ENCODE measurements at regions not wholly inside any gene's neighbourhood (a gene's known extent, or its start where the extent isn't known, plus 50 kb on each side); places are given as distances from the start of the nearest gene placed in this dataset.
"Not testable (repeated sequence)": the region's sequence is repeated elsewhere in the genome, so short reads cannot be mapped to it uniquely, and the experiment has no call there.

GRCh38 chr10:36030516-36030915 is 388.4 kb upstream of the FZD8 start:
- DNase-seq (ENCODE audit: low read depth, low spot score): no peak
- no peak overlapping the region for H3K4me3 ChIP-seq (ENCODE audit: low read length)

- no peak for DNase-seq (ENCODE audit: low read depth, low spot score)
- H3K4me3 ChIP-seq (ENCODE audit: low read length): no peak overlapping the region
Observed at GRCh38 chr10:36026656-36027390, 384.7 kb upstream of the FZD8 start.

DNA sequence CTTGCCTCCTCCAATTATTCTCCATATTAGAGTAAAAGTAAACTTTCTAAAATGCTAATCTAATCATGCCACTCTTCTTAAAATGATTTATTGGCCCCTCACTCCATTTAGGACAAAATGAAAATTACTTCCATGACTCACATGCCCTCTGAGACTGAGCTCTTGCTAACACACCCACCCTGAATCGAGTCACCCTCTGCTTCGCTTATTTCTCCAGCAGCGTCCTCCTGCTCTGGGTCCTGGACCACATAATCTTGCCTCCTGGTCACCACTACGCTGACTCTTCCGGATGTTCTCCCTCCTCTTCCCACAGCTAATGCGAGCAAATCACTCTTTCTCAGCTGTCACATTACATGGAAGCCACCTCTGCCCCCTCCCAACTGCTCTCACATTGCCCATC is 384.0 kb upstream of the FZD8 start:
- DNase-seq (ENCODE audit: low read depth, low spot score): no peak
- H3K4me3 ChIP-seq (ENCODE audit: low read length): no peak overlapping the region

DNA sequence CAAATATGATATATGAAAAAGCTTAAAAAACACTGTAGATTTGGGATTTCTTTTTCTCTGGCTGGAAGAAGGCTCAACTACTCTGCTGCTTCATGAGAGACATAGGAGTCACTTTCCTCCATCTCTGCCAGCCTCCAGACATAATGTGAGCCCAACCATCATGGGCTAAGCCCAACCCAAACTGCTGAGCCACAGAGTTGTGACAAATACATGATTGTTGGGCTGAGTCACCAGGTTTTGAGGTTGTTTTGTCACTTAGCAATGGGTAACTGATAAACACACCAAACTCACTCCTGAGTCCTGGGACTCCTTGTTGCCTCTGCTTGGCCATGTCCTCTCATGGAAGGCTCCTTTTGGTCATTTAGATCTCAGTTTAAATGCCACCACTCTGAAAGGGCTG is 381.8 kb upstream of the FZD8 start:
- no peak overlapping the region for H3K4me3 ChIP-seq (ENCODE audit: low read length)
- peak; percentile 19 for DNase-seq (ENCODE audit: low read depth, low spot score)

GRCh38 chr10:36021096-36021495 is 379.0 kb upstream of the FZD8 start:
- no peak for DNase-seq (ENCODE audit: low read depth, low spot score)

DNA sequence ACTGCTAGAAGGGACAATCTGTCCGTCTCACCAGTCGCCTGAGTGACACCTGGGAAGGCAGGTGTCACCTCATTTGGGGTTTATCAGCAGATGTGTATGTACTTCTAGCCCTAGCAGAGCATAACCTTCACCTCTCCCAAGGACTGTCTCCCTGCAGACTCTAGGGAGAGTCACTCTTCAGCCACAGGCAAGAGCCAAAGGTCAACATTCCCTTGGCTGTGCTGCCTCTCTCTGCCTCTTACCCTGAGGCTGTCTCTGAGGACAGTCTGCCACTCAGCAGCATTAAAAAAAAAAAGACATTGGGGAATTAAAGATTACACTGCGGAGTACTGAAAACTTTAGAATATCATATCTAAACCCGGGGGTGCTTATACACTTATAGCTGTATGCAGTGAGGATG is 377.7 kb upstream of the FZD8 start:
- H3K4me3 ChIP-seq (ENCODE audit: low read length): no peak overlapping the region

More at GRCh38 chr10:36021096-36021495, 379.0 kb upstream of the FZD8 start:
- H3K4me3 ChIP-seq (ENCODE audit: low read length): no peak overlapping the region

DNA sequence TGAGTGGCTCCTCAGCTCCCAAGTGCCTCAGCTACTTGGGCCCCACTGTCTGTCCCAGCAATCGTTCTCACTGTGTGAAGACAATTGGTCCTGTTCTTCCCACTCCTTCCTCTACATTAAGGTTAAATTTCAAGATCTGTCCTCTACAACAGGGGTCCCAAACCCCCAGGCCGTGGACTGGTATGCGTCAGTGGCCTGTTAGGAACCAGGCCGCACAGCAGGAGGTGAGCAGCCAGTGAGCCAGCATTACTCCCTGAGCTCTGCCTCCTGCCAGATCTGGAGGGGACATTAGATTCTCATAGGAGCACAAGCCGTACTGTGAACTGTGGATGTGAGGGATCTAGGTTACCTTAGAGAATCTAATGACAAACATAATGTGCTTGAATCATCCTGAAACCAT is 376.9 kb upstream of the FZD8 start:
- H3K4me3 ChIP-seq (ENCODE audit: low read length): no peak overlapping the region

More for the DNA sequence above, 377.7 kb upstream of the FZD8 start:
- DNase-seq (ENCODE audit: low read depth, low spot score): no peak

DNA sequence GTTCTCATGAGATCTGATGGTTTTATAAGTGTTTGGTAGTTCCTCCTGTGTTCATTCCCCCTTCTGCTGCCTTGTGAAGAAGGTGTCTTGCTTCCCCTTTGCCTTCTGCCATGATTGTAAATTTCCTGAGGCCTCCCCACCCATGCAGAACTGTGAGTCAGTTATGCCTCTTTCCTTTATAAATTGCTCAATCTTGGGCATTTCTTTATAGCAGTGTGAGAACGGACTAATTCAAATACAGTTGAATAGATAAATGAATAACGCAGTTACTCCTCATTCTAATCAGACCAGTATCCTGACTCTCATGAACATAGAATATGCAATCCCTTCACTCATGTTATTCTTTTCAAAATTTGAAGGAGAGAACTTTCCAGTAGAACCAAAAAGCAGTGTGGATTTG is 375.0 kb upstream of the FZD8 start:
- DNase-seq (ENCODE audit: low read depth, low spot score): no peak
- H3K4me3 ChIP-seq (ENCODE audit: low read length): no peak overlapping the region

More for the DNA sequence above, 376.9 kb upstream of the FZD8 start:
- no peak for DNase-seq (ENCODE audit: low read depth, low spot score)

- no peak overlapping the region for H3K4me3 ChIP-seq (ENCODE audit: low read length)
- DNase-seq (ENCODE audit: low read depth, low spot score): no peak
Observed at GRCh38 chr10:36007369-36007768, 365.3 kb upstream of the FZD8 start.

- no peak for DNase-seq (ENCODE audit: low read depth, low spot score)
- no peak overlapping the region for H3K4me3 ChIP-seq (ENCODE audit: low read length)
Observed at GRCh38 chr10:36003688-36004087, 361.6 kb upstream of the FZD8 start.

DNA sequence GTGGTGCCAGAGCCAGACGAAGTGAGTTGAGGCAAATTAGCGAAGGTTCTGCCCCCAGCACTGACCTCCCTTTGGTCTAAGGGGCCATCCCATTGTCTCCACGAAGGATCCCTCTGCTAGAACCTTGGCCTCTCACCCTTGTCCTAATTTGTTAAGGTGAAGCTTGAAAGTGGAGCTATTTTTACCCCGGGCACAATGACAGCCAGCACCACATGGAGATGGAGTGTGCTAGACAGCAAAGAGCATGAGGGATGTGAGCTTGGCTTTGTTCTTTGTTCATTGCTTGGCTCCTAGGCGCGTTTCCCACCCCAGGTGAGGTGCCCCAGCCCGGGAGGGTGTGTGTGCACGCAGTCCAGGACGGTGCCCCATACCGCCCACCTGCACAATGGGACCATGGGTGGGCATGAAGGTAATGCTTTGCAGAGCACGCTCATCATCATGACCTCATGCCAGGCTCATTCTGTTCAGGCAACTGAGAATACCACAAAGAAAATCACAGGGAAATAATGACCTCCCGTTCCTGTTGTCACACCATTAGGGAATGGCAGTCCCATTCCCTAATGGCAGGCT is 361.0 kb upstream of the FZD8 start:
- H3K4me3 ChIP-seq (ENCODE audit: low read length): no peak overlapping the region
- no peak for DNase-seq (ENCODE audit: low read depth, low spot score)

- H3K4me3 ChIP-seq (ENCODE audit: low read length): no peak overlapping the region
Observed at GRCh38 chr10:36002445-36002844, 360.3 kb upstream of the FZD8 start.

GRCh38 chr10:36000754-36001153 is 358.7 kb upstream of the FZD8 start:
- DNase-seq (ENCODE audit: low read depth, low spot score); H3K4me3 ChIP-seq (ENCODE audit: low read length): not testable (repeated sequence)

More at GRCh38 chr10:36002445-36002844, 360.3 kb upstream of the FZD8 start:
- no peak for DNase-seq (ENCODE audit: low read depth, low spot score)

- no peak overlapping the region for H3K4me3 ChIP-seq (ENCODE audit: low read length)
- DNase-seq (ENCODE audit: low read depth, low spot score): no peak
Observed at GRCh38 chr10:35998026-35998425, 355.9 kb upstream of the FZD8 start.

- DNase-seq (ENCODE audit: low read depth, low spot score): no peak
- no peak overlapping the region for H3K4me3 ChIP-seq (ENCODE audit: low read length)
Observed at GRCh38 chr10:35995485-35995884, 353.4 kb upstream of the FZD8 start.

- DNase-seq (ENCODE audit: low read depth, low spot score): no peak
- H3K4me3 ChIP-seq (ENCODE audit: low read length): no peak overlapping the region
Observed at GRCh38 chr10:35993591-35994515, 351.8 kb upstream of the FZD8 start.

DNA sequence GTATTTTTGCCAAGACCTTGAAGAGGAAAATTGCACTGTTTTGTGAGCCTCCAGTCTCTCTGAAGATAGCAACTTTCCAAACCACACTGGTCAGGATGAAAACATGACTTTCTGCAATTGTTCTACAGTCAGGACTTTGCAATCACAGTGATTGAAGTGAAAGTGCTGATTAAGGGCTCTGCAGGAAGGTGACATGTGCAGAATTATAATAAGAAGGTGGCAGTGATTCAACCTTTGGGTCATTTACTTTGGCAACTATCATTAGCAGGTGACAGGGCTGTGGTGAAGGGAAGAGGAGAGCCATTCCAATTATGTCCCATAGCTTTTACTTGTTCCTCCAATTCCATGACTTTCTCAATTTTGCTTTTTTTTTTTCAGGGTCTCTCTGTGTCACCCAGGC is 350.0 kb upstream of the FZD8 start:
- DNase-seq (ENCODE audit: low read depth, low spot score): no peak
- H3K4me3 ChIP-seq (ENCODE audit: low read length): no peak overlapping the region

GRCh38 chr10:35986756-35987502 is 344.8 kb upstream of the FZD8 start:
- H3K4me3 ChIP-seq (ENCODE audit: low read length): no peak overlapping the region
- no peak for DNase-seq (ENCODE audit: low read depth, low spot score)

- H3K4me3 ChIP-seq (ENCODE audit: low read length): no peak overlapping the region
- DNase-seq (ENCODE audit: low read depth, low spot score): no peak
Observed at GRCh38 chr10:35979116-35979515, 337.0 kb upstream of the FZD8 start.

Measured in Jurkat, Clone E6-1 (cell line).